Mucosa of descending colon (tissue), 3 donors: ENCODE measurements at regions not wholly inside any gene's neighbourhood (a gene's known extent, or its start where the extent isn't known, plus 50 kb on each side); places are given as distances from the start of the nearest gene placed in this dataset.

Experiments
- ATAC-seq: fragments of 200-7000 bp; cut with Tn5 transposase; one replicate; pipeline ENCODE4 v1.9.1; 2020; ENCODE audit warnings: mild to moderate bottlenecking, moderate library complexity
- DNase-seq, 3 donors: peaks; one replicate each; pipeline ENCODE4 v3.0.0-alpha.2; 2020
- H3K36me3 ChIP-seq: fragments of 200-600 bp; one replicate; pipeline ENCODE4 v1.8.0; 2021; ENCODE audit warnings: low read depth, mild to moderate bottlenecking
- H3K4me1 ChIP-seq: fragments of 200-600 bp; one replicate; pipeline ENCODE4 v1.8.0; 2021; ENCODE audit warnings: low read depth, mild to moderate bottlenecking
- H3K4me3 ChIP-seq: fragments of 200-600 bp; one replicate; pipeline ENCODE4 v1.8.0; 2021; ENCODE audit warnings: mild to moderate bottlenecking
- H3K9me3 ChIP-seq: fragments of 200-600 bp; one replicate; pipeline ENCODE4 v1.8.0; 2021; ENCODE audit warnings: mild to moderate bottlenecking
- CTCF ChIP-seq: fragments of 200-600 bp; IDR thresholded peaks from one replicate; pipeline ENCODE4 v1.8.0; 2022; ENCODE audit warnings: antibody characterized with exemption, mild to moderate bottlenecking
- intact Hi-C, 2 donors: fragments of 100-400 bp; cut with DNase I in 1 of 2; cut with micrococcal nuclease in 1 of 2; formaldehyde crosslinking; loops; one replicate each; pipeline versions ENCODE4 v1.11.0 to v1.11.1; 2022; cut with DNase I, micrococcal nuclease
- donor health status: DM: no; HTN: no; CAD: no; lungs with moderate emphysema.
- donor health status: DM: no; HTN: no; CAD: no.
- donor health status: DM: no; HTN: yes; CAD: no.

DNA sequence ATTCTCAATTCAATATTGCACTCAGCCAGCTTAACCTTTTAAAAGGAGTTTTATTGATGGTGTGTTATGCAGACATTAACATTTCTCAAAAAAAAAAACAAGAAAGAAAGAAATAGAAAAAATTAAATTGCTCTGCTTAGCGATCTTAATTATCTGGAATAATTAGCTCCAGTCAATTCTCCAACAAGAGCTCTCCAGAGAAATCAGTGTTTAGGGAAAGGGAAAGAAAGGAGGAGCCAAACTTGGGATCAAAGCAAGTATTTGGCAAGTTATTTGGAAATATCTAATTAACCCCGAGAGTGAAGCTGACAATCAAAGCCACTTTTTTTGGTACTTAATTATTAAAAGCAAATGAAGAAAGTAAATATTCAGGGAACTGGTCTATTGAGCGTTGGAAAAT, 60.7 kb upstream of the CAMK1G start:
- TF ChIP-seq CTCF: no peak
- intact Hi-C loops: no loop called here
- Histone ChIP-seq H3K4me3 (no peak overlapping the region), H3K9me3 (no peaks in the 10 kb centered on the region), H3K36me3 (no peaks in the 10 kb centered on the region), H3K4me1 (peaks cover under 1% of the 10 kb centered on the region)
- ATAC-seq (no peak), DNase-seq (no peak)

DNA sequence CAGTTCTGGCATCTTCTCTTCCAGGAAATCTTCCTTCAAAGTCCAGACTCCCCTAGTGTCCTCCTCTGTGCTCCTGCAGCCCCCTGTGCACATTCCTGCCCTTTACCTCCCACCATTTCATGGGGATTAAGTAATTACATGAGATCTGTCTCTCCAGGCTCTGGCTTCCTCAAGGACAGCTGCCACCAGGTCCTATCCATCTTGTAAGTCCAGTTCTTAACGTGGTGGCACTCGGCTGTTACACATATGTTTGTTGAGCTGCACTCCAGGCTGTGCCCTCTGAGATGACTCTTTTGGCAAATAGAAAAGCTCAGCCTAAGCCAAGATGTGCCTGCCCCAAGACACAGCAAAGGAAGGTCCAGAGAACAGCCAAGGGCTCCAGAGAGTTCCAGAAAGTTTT, 57.4 kb upstream of the CAMK1G start:
- ATAC-seq: no peak
- TF ChIP-seq CTCF: no peak
- Histone ChIP-seq H3K9me3 (no peaks in the 10 kb centered on the region), H3K4me1 (peaks cover 3% of the 10 kb centered on the region), H3K4me3 (no peak overlapping the region), H3K36me3 (no peaks in the 10 kb centered on the region)
- intact Hi-C loops: no loop called here
- no peak for DNase-seq

DNA sequence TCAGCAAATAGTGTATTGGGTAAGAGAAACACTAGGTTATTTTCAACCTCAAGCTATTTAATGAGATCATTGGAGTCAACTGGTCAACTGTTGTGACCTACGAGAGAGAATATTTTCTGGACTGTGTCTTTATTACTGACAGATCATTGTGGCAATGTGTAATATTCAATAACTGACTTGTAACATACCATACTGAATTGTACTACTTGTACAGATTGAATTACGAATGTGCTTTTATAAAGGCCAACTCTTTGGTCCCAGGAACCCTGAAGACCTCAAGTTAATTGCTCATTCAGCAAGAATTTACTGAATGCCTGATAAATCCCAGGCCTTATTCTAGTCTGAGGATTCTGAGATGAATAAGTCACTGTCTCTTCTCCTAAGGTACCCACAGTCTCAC, 56.1 kb upstream of the CAMK1G start:
- no peak for ATAC-seq
- no peak for TF ChIP-seq CTCF

GRCh38 chr1:209527993-209528717, 55.4 kb upstream of the CAMK1G start:
- peak; percentile 59 for ATAC-seq
- H3K36me3 ChIP-seq: no peaks in the 10 kb centered on the region
- TF ChIP-seq CTCF: no peak
- no peak overlapping the region for H3K4me3 ChIP-seq
- intact Hi-C loops: no loop called here
- peaks cover 3% of the 10 kb centered on the region for H3K4me1 ChIP-seq
- DNase-seq: peak in 1 of 3 donors; percentile 3
- no peaks in the 10 kb centered on the region for H3K9me3 ChIP-seq

More for the DNA sequence above, 56.1 kb upstream of the CAMK1G start:
- Histone ChIP-seq H3K4me3 (no peak overlapping the region), H3K9me3 (no peaks in the 10 kb centered on the region), H3K36me3 (no peaks in the 10 kb centered on the region), H3K4me1 (peaks cover 3% of the 10 kb centered on the region)
- intact Hi-C loops: no loop called here
- no peak for DNase-seq

- intact Hi-C loops: no loop called here
- no peaks in the 10 kb centered on the region for H3K9me3 ChIP-seq
- peaks cover 3% of the 10 kb centered on the region for H3K4me1 ChIP-seq
- H3K36me3 ChIP-seq: no peaks in the 10 kb centered on the region
- TF ChIP-seq CTCF: no peak
- H3K4me3 ChIP-seq: no peak overlapping the region
- no peak for DNase-seq
- no peak for ATAC-seq
Observed at GRCh38 chr1:209529233-209529632, 54.3 kb upstream of the CAMK1G start.

DNA sequence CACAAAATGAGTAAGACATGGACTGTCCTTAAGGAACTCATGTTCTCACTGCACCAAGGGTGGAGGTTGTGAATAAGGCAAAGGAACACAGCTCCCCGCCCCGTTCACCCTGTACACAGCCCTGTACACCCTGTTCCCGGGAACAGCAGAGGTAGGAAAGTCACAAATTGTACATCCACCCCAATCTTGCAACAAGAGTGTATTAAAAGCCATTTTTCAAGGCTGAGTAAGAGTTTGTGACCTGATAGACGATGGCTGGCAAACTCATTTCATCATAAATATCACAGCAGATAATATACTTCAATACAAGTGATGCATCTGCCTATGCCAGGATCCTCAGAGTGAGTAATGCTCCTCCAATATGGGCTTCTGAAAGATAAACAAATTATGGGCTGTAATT, 52.5 kb upstream of the CAMK1G start:
- ATAC-seq: no peak
- DNase-seq: no peak
- no peak overlapping the region for H3K4me3 ChIP-seq
- no peak for TF ChIP-seq CTCF
- H3K4me1 ChIP-seq: peaks cover 3% of the 10 kb centered on the region
- no peaks in the 10 kb centered on the region for H3K36me3 ChIP-seq
- intact Hi-C loops: no loop called here
- no peaks in the 10 kb centered on the region for H3K9me3 ChIP-seq
